GM19238 (cell line): ENCODE measurements at regions not wholly inside any gene's neighbourhood (a gene's known extent, or its start where the extent isn't known, plus 50 kb on each side); places are given as distances from the start of the nearest gene placed in this dataset.
"Not testable (repeated sequence)": the region's sequence is repeated elsewhere in the genome, so short reads cannot be mapped to it uniquely, and the experiment has no call there.

ENCODE experiments used
- DNase-seq: peaks from one replicate; pipeline ENCODE4 v3.0.0; 2011; ENCODE audit warnings: low spot score; ENCODE audit not compliant: insufficient read length

GRCh38 chr20:48026981-48027592 lies 241.8 kb upstream of the SULF2 start:
- no peak for DNase-seq

DNA sequence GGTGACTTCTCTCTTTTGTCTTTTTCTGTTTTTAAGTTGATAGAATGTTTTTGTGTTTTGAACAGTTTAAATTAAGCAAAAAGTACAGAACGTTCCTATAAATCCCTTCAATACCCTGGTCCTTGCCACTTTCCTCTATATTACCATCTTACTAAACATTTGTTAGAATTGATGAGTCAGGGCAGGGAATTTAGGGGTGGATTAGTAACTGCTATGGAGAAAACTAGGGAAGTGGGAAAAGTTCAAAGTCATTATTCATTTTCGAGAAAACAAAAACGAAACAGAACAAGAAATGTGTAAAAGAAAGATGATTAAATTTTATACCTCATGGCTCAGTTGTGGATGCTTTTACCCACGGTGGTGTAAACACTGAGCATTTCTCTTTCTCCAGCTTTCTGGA lies 240.4 kb upstream of the SULF2 start:
- no peak for DNase-seq

DNA sequence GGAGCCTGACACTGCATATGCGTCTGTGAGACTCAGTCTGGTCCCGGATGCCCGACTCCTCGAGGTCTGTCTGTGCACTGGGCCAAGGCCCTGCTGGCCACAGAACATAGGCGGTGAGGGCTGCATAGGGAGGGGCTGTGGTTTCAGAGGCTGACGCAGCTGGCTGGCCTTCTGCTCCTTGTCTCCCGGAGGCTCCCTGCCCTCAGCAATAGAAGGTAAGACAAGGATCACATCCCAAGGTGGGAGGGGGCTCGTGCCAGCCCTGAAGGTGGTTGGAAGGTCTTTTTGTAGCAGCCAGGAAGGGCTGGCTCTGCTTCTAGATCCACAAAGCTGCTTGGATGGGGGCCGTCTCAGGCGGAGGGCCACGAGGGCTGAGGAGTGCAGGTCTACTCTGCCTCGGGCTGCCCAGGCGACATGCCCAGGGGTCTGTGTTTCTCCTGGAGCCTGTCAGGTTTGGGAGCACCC lies 239.8 kb upstream of the SULF2 start:
- DNase-seq, result no peak

DNA sequence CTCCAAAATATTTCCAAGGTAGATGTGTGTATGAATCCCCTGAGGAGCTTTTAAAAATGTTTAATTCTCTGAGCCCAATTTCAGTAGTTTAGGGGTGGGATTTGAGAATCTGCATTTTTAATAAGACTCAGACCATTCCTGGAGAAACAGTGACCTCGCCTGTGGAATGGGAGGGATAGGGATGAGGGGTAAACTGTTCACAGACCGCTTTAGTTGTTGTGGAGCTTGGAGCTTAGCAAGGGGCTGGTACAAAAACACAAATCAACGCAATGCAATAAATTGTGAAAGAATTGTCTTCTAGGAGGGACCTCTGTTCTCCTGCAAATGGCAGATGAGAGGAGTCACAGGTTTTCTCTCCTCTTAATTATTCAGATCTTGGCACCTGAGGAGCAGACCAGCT lies 239.3 kb upstream of the SULF2 start:
- no peak for DNase-seq

- not testable (repeated sequence) for DNase-seq
Measured at GRCh38 chr20:48020696-48021095, 235.4 kb upstream of the SULF2 start.

DNA sequence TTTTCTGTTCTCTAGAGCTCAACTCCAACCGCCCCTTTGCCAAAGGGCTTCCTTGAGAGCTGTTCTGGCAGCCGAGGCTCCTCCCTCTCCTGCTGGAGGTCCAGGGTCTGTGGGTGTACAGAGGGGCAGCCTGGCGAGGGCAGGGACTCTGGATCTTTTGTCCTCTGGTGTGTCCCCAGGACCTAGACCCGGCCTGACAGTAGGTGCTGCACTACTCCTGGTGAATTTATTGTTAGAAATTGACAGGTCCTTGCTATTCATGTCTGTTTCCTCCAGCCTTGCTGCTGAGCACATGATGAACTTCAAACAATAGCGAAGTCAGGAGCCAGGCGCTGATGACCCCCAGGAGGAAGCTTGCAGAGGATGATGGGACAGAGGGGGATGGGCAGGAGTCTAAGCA lies 234.7 kb upstream of the SULF2 start:
- no peak for DNase-seq

DNA sequence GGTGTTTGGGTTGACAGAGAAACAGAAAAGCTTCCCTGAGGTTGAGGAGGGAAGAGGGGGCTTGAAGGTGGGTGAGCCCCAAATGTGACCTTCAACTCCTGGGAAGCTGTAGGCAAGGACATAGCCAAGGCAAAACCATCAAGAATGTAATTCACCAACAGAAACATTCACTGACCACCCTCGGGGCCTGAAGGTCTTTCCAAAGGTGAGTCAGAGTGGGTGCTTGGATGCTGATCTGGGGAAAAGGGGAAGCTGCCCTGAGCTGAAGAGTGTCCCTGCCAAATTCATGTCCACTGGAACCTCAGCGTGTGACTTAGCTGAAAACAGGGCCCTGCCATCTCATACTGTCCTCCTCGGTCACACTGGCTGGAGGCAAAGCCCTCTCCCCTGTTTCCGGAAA lies 234.2 kb upstream of the SULF2 start:
- no peak for DNase-seq

- DNase-seq, result not testable (repeated sequence)
Measured at GRCh38 chr20:48018851-48019250, 233.6 kb upstream of the SULF2 start.

GRCh38 chr20:48017992-48018391 lies 232.7 kb upstream of the SULF2 start:
- DNase-seq, result no peak

- DNase-seq, result no peak
Measured at GRCh38 chr20:48017509-48017908, 232.2 kb upstream of the SULF2 start.

GRCh38 chr20:48015943-48016723 lies 230.9 kb upstream of the SULF2 start:
- no peak for DNase-seq

DNA sequence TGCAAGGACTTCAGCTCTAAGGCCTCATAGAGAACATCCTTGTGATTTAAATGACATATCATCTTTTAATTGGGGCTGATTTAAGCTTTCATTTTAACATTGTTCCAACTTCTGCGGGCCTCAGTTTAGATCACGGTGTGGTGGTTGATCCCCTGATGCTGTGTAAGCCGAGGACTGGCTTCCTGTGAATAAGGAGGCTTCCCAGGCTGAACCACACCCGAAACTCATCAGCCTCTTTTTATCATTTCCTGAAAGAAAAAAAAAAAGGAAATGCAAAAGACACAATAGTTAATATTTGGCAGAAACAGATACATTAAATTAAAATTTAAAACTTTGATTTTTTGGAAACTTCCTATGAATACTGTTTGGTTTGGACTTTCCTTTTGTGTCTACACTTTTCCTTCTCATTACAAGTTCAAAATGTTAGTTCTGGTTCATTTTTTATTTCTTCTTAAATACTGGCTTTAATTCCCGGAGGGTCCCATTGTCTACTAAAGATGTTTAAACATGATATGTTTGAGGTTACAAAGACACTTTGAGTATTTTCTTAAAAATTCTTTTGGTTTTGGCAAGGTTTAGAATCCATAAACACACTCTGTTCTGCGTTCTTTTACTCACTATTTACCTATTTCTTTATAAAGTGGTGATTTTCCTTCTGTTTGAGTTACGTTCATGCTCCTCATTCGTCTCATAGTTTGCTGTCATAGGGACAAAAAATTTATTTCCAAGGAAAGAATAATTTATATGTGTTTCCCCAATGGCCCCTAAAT lies 230.0 kb upstream of the SULF2 start:
- no peak for DNase-seq

DNA sequence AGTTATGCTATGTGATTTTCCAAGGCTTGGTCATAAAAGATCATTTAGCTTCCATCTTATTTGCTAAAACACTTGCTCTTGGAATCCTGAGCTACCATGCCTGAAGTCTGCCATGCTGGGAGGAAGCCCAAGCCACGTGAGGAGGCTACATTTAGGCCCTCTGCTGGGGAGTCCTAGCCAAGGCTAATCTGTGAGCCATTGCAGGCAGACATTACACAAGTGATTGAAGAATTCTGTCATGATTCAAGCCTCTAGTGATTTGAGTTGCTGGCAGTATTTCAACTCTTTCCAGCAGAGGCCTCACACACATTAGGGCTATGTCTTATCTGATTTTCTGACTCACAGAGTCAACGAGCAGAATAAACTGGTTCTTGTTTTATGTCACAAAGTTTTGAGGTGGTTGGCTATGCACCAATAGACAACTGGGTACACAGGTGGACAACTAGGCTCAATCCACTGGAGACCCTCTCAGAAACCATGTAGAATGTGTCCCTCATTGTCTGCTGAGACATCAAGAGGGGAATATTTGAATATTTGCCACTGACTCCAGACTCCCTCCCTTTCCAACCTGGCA lies 227.2 kb upstream of the SULF2 start:
- DNase-seq, result no peak

GRCh38 chr20:48011025-48011424 lies 225.7 kb upstream of the SULF2 start:
- no peak for DNase-seq

DNA sequence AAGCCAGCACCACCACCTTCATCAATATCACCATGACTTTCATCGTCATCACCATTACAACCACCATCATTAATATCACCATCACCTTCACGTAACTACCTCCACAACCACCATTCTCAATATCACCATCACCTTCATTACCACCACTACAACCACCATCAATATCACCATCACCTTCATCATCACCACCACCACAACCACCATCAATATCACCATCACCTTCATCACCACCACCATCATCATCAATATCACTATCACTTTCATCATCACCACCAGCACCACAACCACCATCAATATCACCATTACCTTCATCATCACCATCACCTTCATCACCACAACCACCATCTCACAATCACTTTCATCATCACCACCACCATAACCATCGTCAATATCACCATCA lies 225.3 kb upstream of the SULF2 start:
- no peak for DNase-seq

GRCh38 chr20:48008850-48009515 lies 223.7 kb upstream of the SULF2 start:
- no peak for DNase-seq

DNA sequence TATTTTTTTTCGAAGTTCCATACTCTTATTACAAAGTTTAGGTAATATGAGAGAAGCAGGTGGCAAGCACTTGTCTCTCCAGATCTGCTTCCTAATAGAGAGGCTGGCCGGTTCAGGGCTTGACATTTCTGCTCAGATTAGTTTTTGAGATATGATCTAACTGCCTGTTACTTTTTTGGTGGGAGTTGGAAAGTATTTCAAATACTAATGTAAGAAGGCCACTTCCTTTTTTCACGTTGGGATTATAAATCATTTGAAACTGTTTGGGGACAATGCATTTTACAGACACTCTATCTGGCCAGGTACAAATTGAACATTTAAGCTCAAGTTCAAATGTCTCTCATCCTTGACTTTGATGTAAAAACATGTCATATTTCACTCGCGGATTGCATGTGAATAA lies 222.1 kb upstream of the SULF2 start:
- no peak for DNase-seq

- DNase-seq, result no peak
Measured at GRCh38 chr20:48006036-48006833, 221.0 kb upstream of the SULF2 start.

DNA sequence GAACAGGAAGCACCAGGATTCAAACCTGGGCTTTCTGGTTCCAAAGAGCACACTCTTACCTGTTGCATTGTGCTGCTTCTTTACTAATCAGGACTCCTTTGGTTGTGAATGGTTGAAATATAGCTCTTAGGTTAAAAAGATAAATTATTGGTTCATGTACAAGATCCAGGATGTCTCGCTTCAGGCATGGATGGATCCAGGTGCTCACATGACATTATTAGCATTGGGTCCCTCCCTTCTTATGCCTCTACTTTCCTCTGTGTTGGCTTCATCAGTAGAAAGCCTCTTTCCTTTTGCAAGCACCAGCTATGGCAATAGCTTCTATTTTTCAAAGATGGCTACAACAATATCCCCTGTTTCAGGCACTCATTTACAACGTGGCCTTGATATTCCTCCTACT lies 217.7 kb upstream of the SULF2 start:
- no peak for DNase-seq

GRCh38 chr20:48002517-48002970 lies 217.3 kb upstream of the SULF2 start:
- DNase-seq, result no peak

- DNase-seq, result no peak
Measured at GRCh38 chr20:47999166-47999565, 213.9 kb upstream of the SULF2 start.
